ENCODE measurements at regions not wholly inside any gene's neighbourhood (a gene's known extent, or its start where the extent isn't known, plus 50 kb on each side); places are given as distances from the start of the nearest gene placed in this dataset.
A peak's percentile ranks its signal among the peaks of the same experiment; 100 is the strongest.

GRCh38 chr1:239944666-239945065, 147.0 kb upstream of the FMN2 start:
- intact Hi-C loops (cut with DNase I; ENCODE audit: low total_unique reads), result no loop called here
- H3K27ac ChIP-seq, result no peak overlapping the region
- H3K27me3 ChIP-seq, result no peaks in the 10 kb centered on the region
- no peaks in the 10 kb centered on the region for H3K4me1 ChIP-seq
- H3K4me3 ChIP-seq, result no peak overlapping the region
- 78 to 88% (median 84%) methylated on average over 3 of the region's 3 CpGs for WGBS, 5 donors
- DNase-seq, result no peak
- no peak for TF ChIP-seq POLR2AphosphoS5 (IDR thresholded peaks at IDR 0.05)
- no peak for TF ChIP-seq POLR2A (IDR thresholded peaks at IDR 0.05)
- H3K36me3 ChIP-seq, result no peaks in the 10 kb centered on the region
- peaks cover 0 to 12% (median 4%) of the 10 kb centered on the region in 4 donors for H3K9me3 ChIP-seq

- WGBS, 5 donors, result 78 to 90% (median 81%) methylated on average over 2 of the region's 2 CpGs
- no peak overlapping the region for H3K4me3 ChIP-seq
- H3K27ac ChIP-seq, result no peak overlapping the region
- H3K36me3 ChIP-seq, result no peaks in the 10 kb centered on the region
- intact Hi-C loops (cut with DNase I; ENCODE audit: low total_unique reads), result no loop called here
- DNase-seq, result no peak
- H3K9me3 ChIP-seq, result peaks cover 0 to 12% (median 4%) of the 10 kb centered on the region in 4 donors
- H3K4me1 ChIP-seq, result no peaks in the 10 kb centered on the region
- no peak for TF ChIP-seq POLR2AphosphoS5 (IDR thresholded peaks at IDR 0.05)
- no peak for TF ChIP-seq POLR2A (IDR thresholded peaks at IDR 0.05)
- TF ChIP-seq EP300 (IDR thresholded peaks at IDR 0.05), result no peak
- TF ChIP-seq CTCF (IDR thresholded peaks at IDR 0.05), result no peak
- no peaks in the 10 kb centered on the region for H3K27me3 ChIP-seq
Observed at GRCh38 chr1:239947801-239948200, 143.9 kb upstream of the FMN2 start.

GRCh38 chr1:239951511-239952140, 140.1 kb upstream of the FMN2 start:
- Histone ChIP-seq H3K27me3 (peaks cover 0 to 11% (median 0%) of the 10 kb centered on the region in 3 donors), H3K9me3 (no peaks in the 10 kb centered on the region), H3K27ac (no peak overlapping the region), H3K36me3 (no peaks in the 10 kb centered on the region), H3K4me3 (no peak overlapping the region), H3K4me1 (no peaks in the 10 kb centered on the region)
- TF ChIP-seq POLR2A (IDR thresholded peaks at IDR 0.05) (no peak), CTCF (IDR thresholded peaks at IDR 0.05) (peak in 5 of 7 experiments; percentile 38 to 68 (median 67)), POLR2AphosphoS5 (IDR thresholded peaks at IDR 0.05) (no peak), EP300 (IDR thresholded peaks at IDR 0.05) (no peak)
- intact Hi-C loops (cut with DNase I; ENCODE audit: low total_unique reads), result no loop called here
- 29 to 50% (median 49%) methylated on average over 3 of the region's 3 CpGs for WGBS, 5 donors
- DNase-seq, result peak; percentile 75 to 89

- no peaks in the 10 kb centered on the region for H3K36me3 ChIP-seq
- DNase-seq, result peak in 1 of 2 donors; percentile 45
- H3K4me3 ChIP-seq, result no peak overlapping the region
- H3K27ac ChIP-seq, result no peak overlapping the region
- no peaks in the 10 kb centered on the region for H3K4me1 ChIP-seq
- peaks cover 0 to 14% (median 0%) of the 10 kb centered on the region in 3 donors for H3K27me3 ChIP-seq
- WGBS, 5 donors, result 76 to 89% (median 82%) methylated on average over 7 to 10 of the region's 10 CpGs
- intact Hi-C loops (cut with DNase I; ENCODE audit: low total_unique reads), result no loop called here
- no peaks in the 10 kb centered on the region for H3K9me3 ChIP-seq
- no peak for TF ChIP-seq POLR2AphosphoS5 (IDR thresholded peaks at IDR 0.05)
- TF ChIP-seq CTCF (IDR thresholded peaks at IDR 0.05), result peak in 5 of 7 experiments; percentile 10 to 47 (median 17)
Observed at GRCh38 chr1:239952348-239953308, 139.1 kb upstream of the FMN2 start.

All from stomach (tissue), 8 donors.